C4-2B (cell line): ENCODE measurements at regions not wholly inside any gene's neighbourhood (a gene's known extent, or its start where the extent isn't known, plus 50 kb on each side); places are given as distances from the start of the nearest gene placed in this dataset.

Source experiments
- ZFX ChIP-seq: fragments of 450-650 bp; IDR thresholded peaks from 2 replicates; pipeline ENCODE4 v1.6.1; 2017
- TF ChIP-seq, protein P1 (sequence below): fragments of 450-650 bp; conservative IDR thresholded peaks from 2 replicates; pipeline ENCODE4 v1.5.1; 2017; ENCODE audit warnings: mild to moderate bottlenecking

DNA sequence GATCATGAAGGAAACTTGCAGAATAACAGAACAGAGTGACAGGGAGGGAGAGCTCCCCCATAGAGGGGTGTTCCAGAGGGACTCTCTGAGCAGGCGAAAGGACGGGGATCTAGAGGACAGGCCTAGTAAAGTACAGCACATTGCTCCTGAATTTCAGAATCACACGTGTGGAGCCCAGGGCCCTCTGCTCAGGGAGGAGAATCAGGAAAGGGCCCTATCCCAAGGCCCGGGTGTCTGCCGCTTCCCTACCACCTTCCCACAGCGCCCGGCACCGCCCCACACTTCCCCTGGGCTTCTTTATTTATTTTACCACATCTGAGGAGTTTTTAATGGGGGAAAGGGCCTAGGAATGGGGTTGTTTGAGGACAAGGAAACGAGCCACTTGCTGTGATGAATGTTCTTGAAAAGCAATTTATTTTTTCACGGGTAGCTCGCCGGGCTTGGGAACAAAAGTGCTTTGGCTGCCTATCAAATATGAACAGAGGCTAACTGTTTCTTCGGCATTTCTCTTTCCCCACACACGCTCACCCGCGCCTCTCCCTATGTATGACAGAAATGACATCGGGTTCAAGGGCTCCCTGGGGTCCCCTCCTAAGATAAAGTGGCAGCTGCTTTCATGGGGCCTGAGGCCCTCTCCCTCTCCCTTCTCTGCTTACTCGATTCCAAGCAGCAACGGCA lies 79.3 kb upstream of the GLI2 start:
- TF ChIP-seq, protein P1, sequence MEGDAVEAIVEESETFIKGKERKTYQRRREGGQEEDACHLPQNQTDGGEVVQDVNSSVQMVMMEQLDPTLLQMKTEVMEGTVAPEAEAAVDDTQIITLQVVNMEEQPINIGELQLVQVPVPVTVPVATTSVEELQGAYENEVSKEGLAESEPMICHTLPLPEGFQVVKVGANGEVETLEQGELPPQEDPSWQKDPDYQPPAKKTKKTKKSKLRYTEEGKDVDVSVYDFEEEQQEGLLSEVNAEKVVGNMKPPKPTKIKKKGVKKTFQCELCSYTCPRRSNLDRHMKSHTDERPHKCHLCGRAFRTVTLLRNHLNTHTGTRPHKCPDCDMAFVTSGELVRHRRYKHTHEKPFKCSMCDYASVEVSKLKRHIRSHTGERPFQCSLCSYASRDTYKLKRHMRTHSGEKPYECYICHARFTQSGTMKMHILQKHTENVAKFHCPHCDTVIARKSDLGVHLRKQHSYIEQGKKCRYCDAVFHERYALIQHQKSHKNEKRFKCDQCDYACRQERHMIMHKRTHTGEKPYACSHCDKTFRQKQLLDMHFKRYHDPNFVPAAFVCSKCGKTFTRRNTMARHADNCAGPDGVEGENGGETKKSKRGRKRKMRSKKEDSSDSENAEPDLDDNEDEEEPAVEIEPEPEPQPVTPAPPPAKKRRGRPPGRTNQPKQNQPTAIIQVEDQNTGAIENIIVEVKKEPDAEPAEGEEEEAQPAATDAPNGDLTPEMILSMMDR = no peak
- TF ChIP-seq ZFX = no peak
